Lung (tissue), 11 donors: ENCODE measurements at regions not wholly inside any gene's neighbourhood (a gene's known extent, or its start where the extent isn't known, plus 50 kb on each side); places are given as distances from the start of the nearest gene placed in this dataset.

Experiments used
- ATAC-seq: fragments of 200-7000 bp; cut with Tn5 transposase; one replicate; pipeline ENCODE4 v1.9.1; 2020; ENCODE audit warnings: moderate number of reproducible peaks; ENCODE audit not compliant: insufficient read depth, low FRiP score
- DNase-seq, 3 donors: peaks; one replicate each; pipeline ENCODE4 v3.0.0-alpha.2; 2013 to 2017
- H3K27ac ChIP-seq, 2 donors: one replicate each; pipeline ENCODE4 v1.5.1; 2013; ENCODE audit warnings: mild to moderate bottlenecking in 2 of 2, moderate library complexity in 2 of 2, control low read depth in 1 of 2, inconsistent platforms in 1 of 2, low read depth in 1 of 2, low read length in 1 of 2
- H3K27me3 ChIP-seq, 3 donors: one replicate each; pipeline ENCODE4 v1.5.1; 2013; ENCODE audit warnings: low read length in 2 of 3; ENCODE audit not compliant: control insufficient read depth in 3 of 3, insufficient read depth in 3 of 3
- H3K36me3 ChIP-seq, 4 donors: one replicate each; pipeline ENCODE4 v1.5.1; 2013; ENCODE audit warnings: low read length in 4 of 4, mild to moderate bottlenecking in 1 of 4, moderate library complexity in 1 of 4; ENCODE audit not compliant: control insufficient read depth in 4 of 4, insufficient read depth in 4 of 4
- H3K4me1 ChIP-seq, 5 donors: one replicate each; pipeline ENCODE4 v1.5.1; 2013; ENCODE audit warnings: low read length in 5 of 5, mild to moderate bottlenecking in 2 of 5, moderate library complexity in 1 of 5; ENCODE audit not compliant: control insufficient read depth in 5 of 5, insufficient read depth in 5 of 5
- H3K4me3 ChIP-seq: one replicate; pipeline ENCODE4 v1.5.1; 2013; ENCODE audit warnings: mild to moderate bottlenecking, control low read depth, moderate library complexity
- H3K9ac ChIP-seq, 2 donors: one replicate each; pipeline ENCODE4 v1.5.1; 2013; ENCODE audit warnings: low read length in 2 of 2, control low read depth in 1 of 2; ENCODE audit not compliant: insufficient read depth in 1 of 2
- H3K9me3 ChIP-seq, 4 donors: one replicate each; pipeline ENCODE4 v1.5.1; 2013; ENCODE audit warnings: low read length in 3 of 4, mild to moderate bottlenecking in 1 of 4, moderate library complexity in 1 of 4; ENCODE audit not compliant: control insufficient read depth in 4 of 4, insufficient read depth in 3 of 4
- CTCF ChIP-seq: IDR thresholded peaks from 2 replicates; pipeline ENCODE4 v1.5.1; 2012; ENCODE audit warnings: mild to moderate bottlenecking; ENCODE audit errors: control extremely low read depth, extremely low read depth
- WGBS, 2 donors: extraction: QIAGEN DNeasy Blood & Tissue Kit; methylation state at CpG; one replicate each; pipeline ENCODE4 v1.1.7; 2013; 5-methylcytosine and 5-hydroxymethylcytosine counted together
- donor health status: control.
- donor health status: control.
- donor health status: Bipolar disorder and iron deficiency.
- donor health status: healthy.
- donor health status: DM: yes; HTN: yes; CAD: no.

GRCh38 chr13:38496917-38497316 is 147.3 kb downstream of the UFM1 start:
- Histone ChIP-seq H3K4me1 (peaks cover 0 to 11% (median 0%) of the 10 kb centered on the region in 5 donors), H3K9ac (no peak overlapping the region), H3K9me3 (peaks cover 0 to 4% (median 0%) of the 10 kb centered on the region in 4 donors), H3K27me3 (no peaks in the 10 kb centered on the region), H3K27ac (no peak overlapping the region), H3K36me3 (no peaks in the 10 kb centered on the region), H3K4me3 (no peak overlapping the region)
- 62 to 73% methylated on average over 2 of the region's 2 CpGs for WGBS, 2 donors
- no peak for TF ChIP-seq CTCF
- ATAC-seq (no peak), DNase-seq (peak in 2 of 3 donors; percentile 67 to 74)

- Histone ChIP-seq H3K4me3 (no peak overlapping the region), H3K9me3 (peaks cover 0 to 4% (median 0%) of the 10 kb centered on the region in 4 donors), H3K9ac (no peak overlapping the region), H3K27ac (no peak overlapping the region), H3K27me3 (no peaks in the 10 kb centered on the region), H3K36me3 (no peaks in the 10 kb centered on the region), H3K4me1 (peaks cover 0 to 11% (median 0%) of the 10 kb centered on the region in 5 donors)
- WGBS, 2 donors = 92% methylated on average over 5 of the region's 5 CpGs
- TF ChIP-seq CTCF = no peak
- no peak for ATAC-seq
- DNase-seq = no peak
Observed at GRCh38 chr13:38498271-38498670, 148.6 kb downstream of the UFM1 start.

- H3K9ac ChIP-seq = no peak overlapping the region
- H3K27me3 ChIP-seq = no peaks in the 10 kb centered on the region
- ATAC-seq (no peak), DNase-seq (no peak)
- no peaks in the 10 kb centered on the region for H3K4me1 ChIP-seq
- no peak overlapping the region for H3K4me3 ChIP-seq
- H3K27ac ChIP-seq = no peak overlapping the region
- H3K9me3 ChIP-seq = no peaks in the 10 kb centered on the region
- 56 to 59% methylated on average over 1 of the region's 1 CpG for WGBS, 2 donors
- no peak for TF ChIP-seq CTCF
- no peaks in the 10 kb centered on the region for H3K36me3 ChIP-seq
Observed at GRCh38 chr13:38514575-38514974, 164.9 kb downstream of the UFM1 start.

GRCh38 chr13:38518328-38518727 is 168.5 kb upstream of the FREM2 start:
- Histone ChIP-seq H3K27me3 (no peaks in the 10 kb centered on the region), H3K9ac (no peak overlapping the region), H3K36me3 (no peaks in the 10 kb centered on the region), H3K9me3 (no peaks in the 10 kb centered on the region), H3K4me1 (no peaks in the 10 kb centered on the region), H3K27ac (no peak overlapping the region), H3K4me3 (no peak overlapping the region)
- 80 to 92% methylated on average over 4 of the region's 4 CpGs for WGBS, 2 donors
- TF ChIP-seq CTCF = no peak
- DNase-seq (no peak), ATAC-seq (no peak)
